IMR-90 (cell line): ENCODE measurements at regions not wholly inside any gene's neighbourhood (a gene's known extent, or its start where the extent isn't known, plus 50 kb on each side); places are given as distances from the start of the nearest gene placed in this dataset.

Source experiments
- ATAC-seq: fragments of 200-7000 bp; cut with Tn5 transposase; 2 replicates; pipeline ENCODE4 v1.9.1; 2020; ENCODE audit warnings: low read depth, mild to moderate bottlenecking, moderate library complexity
- BruUV-seq: library from RNA; stranded (reverse); fragments of 400-500 nt; replicated peaks from 2 replicates; lab custom pipeline; 2021; lab: Mats Ljungman, UMichigan
- CTCF ChIA-PET: fragments of 300-600 bp; formaldehyde crosslinking; extraction: SDS; loops from one replicate; lab custom pipeline; 2021; ENCODE audit warnings: antibody characterized with exemption; lab: Yijun Ruan, JAX
- POLR2A ChIA-PET: fragments of 300-600 bp; sonication (Branson Sonifier 250); formaldehyde crosslinking; loops from one replicate; lab custom pipeline; 2022; ENCODE audit warnings: antibody characterized with exemption; ENCODE audit not compliant: unreplicated experiment; lab: Charles Lee
- DNase-seq: peaks from one replicate; pipeline ENCODE4 v3.0.0; 2013
- H2AFZ ChIP-seq: replicated peaks from 2 replicates; pipeline ENCODE3; 2013; ENCODE audit warnings: low read length, mild to moderate bottlenecking; ENCODE audit not compliant: poor library complexity
- H2AK5ac ChIP-seq: 2 replicates; pipeline ENCODE4 v1.6.1; 2013; ENCODE audit warnings: low read depth, low read length, inconsistent platforms
- H2AK9ac ChIP-seq: replicated peaks from 2 replicates; pipeline ENCODE3; 2013; ENCODE audit warnings: mild to moderate bottlenecking, low read depth, low read length, moderate library complexity; ENCODE audit not compliant: poor library complexity
- H2BK120ac ChIP-seq: 2 replicates; pipeline ENCODE4 v1.6.1; 2013; ENCODE audit warnings: low read depth, low read length, inconsistent platforms
- H2BK15ac ChIP-seq: 3 replicates; pipeline ENCODE4 v1.6.1; 2013; ENCODE audit warnings: low read depth, low read length, inconsistent platforms
- H2BK20ac ChIP-seq: 2 replicates; pipeline ENCODE4 v1.6.1; 2013; ENCODE audit warnings: low read depth, mild to moderate bottlenecking, inconsistent platforms, low read length, moderate library complexity
- H2BK5ac ChIP-seq: 2 replicates; pipeline ENCODE4 v1.6.1; 2013; ENCODE audit warnings: mild to moderate bottlenecking, low read depth, low read length, inconsistent platforms; ENCODE audit not compliant: poor library complexity, severe bottlenecking
- H3K14ac ChIP-seq: replicated peaks from 2 replicates; pipeline ENCODE4 v1.6.1; 2013; ENCODE audit warnings: low read depth, low read length, inconsistent platforms
- H3K18ac ChIP-seq: 2 replicates; pipeline ENCODE4 v1.6.1; 2013; ENCODE audit warnings: low read depth, low read length, control low read depth
- H3K23ac ChIP-seq: 2 replicates; pipeline ENCODE4 v1.6.1; 2013; ENCODE audit warnings: low read depth, low read length, inconsistent platforms
- H3K27ac ChIP-seq: 2 replicates; pipeline ENCODE4 v1.5.1; 2013; ENCODE audit warnings: mild to moderate bottlenecking, control low read depth, low read length; ENCODE audit not compliant: insufficient read depth
- H3K27me3 ChIP-seq: 2 replicates; pipeline ENCODE4 v1.6.1; 2013; ENCODE audit warnings: low read length; ENCODE audit not compliant: control insufficient read depth, insufficient read depth
- H3K36me3 ChIP-seq: 2 replicates; pipeline ENCODE4 v1.6.1; 2013; ENCODE audit warnings: low read length, mixed read lengths; ENCODE audit not compliant: control insufficient read depth, insufficient read depth
- H3K4ac ChIP-seq: 2 replicates; pipeline ENCODE4 v1.6.1; 2013; ENCODE audit warnings: low read depth, low read length, inconsistent platforms
- H3K4me1 ChIP-seq: 2 replicates; pipeline ENCODE4 v1.6.1; 2013; ENCODE audit warnings: low read length, mixed read lengths; ENCODE audit not compliant: control insufficient read depth, insufficient read depth
- H3K4me2 ChIP-seq: 2 replicates; pipeline ENCODE4 v1.6.1; 2013; ENCODE audit warnings: low read depth, mild to moderate bottlenecking, control low read depth, low read length, moderate library complexity
- H3K4me3 ChIP-seq: 2 replicates; pipeline ENCODE4 v1.5.1; 2013; ENCODE audit warnings: low read depth, mild to moderate bottlenecking, control low read depth, low read length, moderate library complexity; ENCODE audit not compliant: insufficient read depth
- H3K56ac ChIP-seq: 2 replicates; pipeline ENCODE4 v1.6.1; 2013; ENCODE audit warnings: low read length, inconsistent platforms; ENCODE audit not compliant: insufficient read depth; ENCODE audit errors: extremely low read depth
- H3K79me1 ChIP-seq, 2 experiments: 2 replicates each; pipeline ENCODE4 v1.6.1; 2013; ENCODE audit warnings: low read length in 2 of 2, inconsistent platforms in 1 of 2, low read depth in 1 of 2
- H3K9ac ChIP-seq: 2 replicates; pipeline ENCODE4 v1.6.1; 2013; ENCODE audit warnings: low read depth, low read length, control low read depth
- H3K9me1 ChIP-seq: 2 replicates; pipeline ENCODE4 v1.6.1; 2013; ENCODE audit warnings: low read length, inconsistent platforms; ENCODE audit not compliant: insufficient read depth
- H3K9me3 ChIP-seq: 2 replicates; pipeline ENCODE4 v1.6.1; 2013; ENCODE audit warnings: low read length; ENCODE audit not compliant: control insufficient read depth, insufficient read depth
- H4K20me1 ChIP-seq: 2 replicates; pipeline ENCODE4 v1.6.1; 2013; ENCODE audit warnings: low read length, inconsistent platforms; ENCODE audit not compliant: insufficient read depth
- H4K5ac ChIP-seq: 2 replicates; pipeline ENCODE4 v1.6.1; 2013; ENCODE audit warnings: mild to moderate bottlenecking, low read depth, low read length, control low read depth
- H4K8ac ChIP-seq, 2 experiments: 2 replicates each; pipeline ENCODE4 v1.6.1; 2013; ENCODE audit warnings: low read depth in 2 of 2, low read length in 2 of 2, control low read depth in 1 of 2, inconsistent platforms in 1 of 2
- H4K91ac ChIP-seq: 2 replicates; pipeline ENCODE4 v1.6.1; 2013; ENCODE audit warnings: low read depth, low read length, inconsistent platforms; ENCODE audit not compliant: insufficient read depth
- MAFK ChIP-seq: IDR thresholded peaks from 2 replicates; pipeline ENCODE4 v1.6.1; 2012; ENCODE audit warnings: low read depth, low read length, improper control_type of control experiment
- SMC3 ChIP-seq: fragments of 150-350 bp; IDR thresholded peaks from 2 replicates; pipeline ENCODE4 v1.6.1; 2016; ENCODE audit warnings: low read depth, mild to moderate bottlenecking, antibody characterized with exemption, low read length, moderate library complexity
- WGBS, 2 experiments: methylation state at CpG; one replicate each; pipeline versions ENCODE4 v1.1.5 to v1.1.7; 2013; ENCODE audit warnings: missing lambda C conversion rate in 2 of 2; ENCODE audit not compliant: insufficient read length in 1 of 2; ENCODE audit errors: extremely low coverage in 2 of 2; 5-methylcytosine and 5-hydroxymethylcytosine counted together
- dilution Hi-C: fragments of 300-500 bp; cut with HindIII; formaldehyde crosslinking; loops from one replicate; pipeline ENCODE4 v1.14.3; 2018; ENCODE audit warnings: low sequenced_read_pairs; ENCODE audit not compliant: unreplicated experiment
- in situ Hi-C: fragments of 300-500 bp; cut with MboI; formaldehyde crosslinking; loops from 3 replicates; pipeline ENCODE4 v1.14.3; 2019; ENCODE audit warnings: low sequenced_read_pairs, inconsistent platforms, mixed read lengths
- intact Hi-C: fragments of 100-400 bp; cut with micrococcal nuclease; formaldehyde crosslinking; loops from 2 replicates; pipeline ENCODE4 v1.10.0; 2022

GRCh38 chr7:124295289-124295688 is 262.4 kb upstream of the TMEM229A start:
- H3K4ac ChIP-seq: no peak overlapping the region
- CTCF ChIA-PET: no interaction called here

More at GRCh38 chr7:124295289-124295688, 262.4 kb upstream of the TMEM229A start:
- H3K36me3 ChIP-seq: no peaks in the 10 kb centered on the region
- no peak overlapping the region for H3K4me3 ChIP-seq
- H3K14ac ChIP-seq: no peak overlapping the region
- dilution Hi-C loops: no loop called here
- H2AK9ac ChIP-seq: no peak overlapping the region
- no peak overlapping the region for H2BK15ac ChIP-seq
- no peak overlapping the region for H4K8ac ChIP-seq
- no peak overlapping the region for H2AFZ ChIP-seq
- no peak for DNase-seq
- no peak overlapping the region for H3K18ac ChIP-seq
- POLR2A ChIA-PET: no interaction called here
- no peaks in the 10 kb centered on the region for H4K20me1 ChIP-seq
- H3K27me3 ChIP-seq: no peaks in the 10 kb centered on the region
- intact Hi-C loops: no loop called here
- H3K23ac ChIP-seq: no peak overlapping the region
- BruUV-seq: no TSS peak
- H4K91ac ChIP-seq: no peak overlapping the region
- peaks cover 9% of the 10 kb centered on the region for H3K9me3 ChIP-seq
- no peak overlapping the region for H3K4me2 ChIP-seq
- no peak overlapping the region for H3K9ac ChIP-seq
- no peak overlapping the region for H3K56ac ChIP-seq
- no peak for ATAC-seq
- TF ChIP-seq SMC3: no peak
- TF ChIP-seq MAFK: peak; percentile 50
- H2AK5ac ChIP-seq: no peak overlapping the region
- no peak overlapping the region for H2BK20ac ChIP-seq
- in situ Hi-C loops: no loop called here
- WGBS, 2 experiments: no CpG with 5 or more reads among the region's 1 CpG
- H2BK5ac ChIP-seq: no peak overlapping the region
- no peak overlapping the region for H3K27ac ChIP-seq
- H3K4me1 ChIP-seq: no peaks in the 10 kb centered on the region
- no peaks in the 10 kb centered on the region for H3K79me1 ChIP-seq
- H4K5ac ChIP-seq: no peak overlapping the region
- H2BK120ac ChIP-seq: no peak overlapping the region
- no peaks in the 10 kb centered on the region for H3K9me1 ChIP-seq
